ENCODE measurements at regions not wholly inside any gene's neighbourhood (a gene's known extent, or its start where the extent isn't known, plus 50 kb on each side); places are given as distances from the start of the nearest gene placed in this dataset.
"Not testable (repeated sequence)": the region's sequence is repeated elsewhere in the genome, so short reads cannot be mapped to it uniquely, and the experiment has no call there.

- no peak for FAIRE-seq
- no peak for DNase-seq (ENCODE audit: insufficient read length, low spot score)
Measured at GRCh38 chr7:120189623-120190022, 83.4 kb upstream of the KCND2 start.

GRCh38 chr7:120190109-120190508 is 82.9 kb upstream of the KCND2 start:
- DNase-seq (ENCODE audit: insufficient read length, low spot score) (no peak), FAIRE-seq (no peak)

- FAIRE-seq (no peak), DNase-seq (ENCODE audit: insufficient read length, low spot score) (no peak)
Measured at GRCh38 chr7:120190566-120190965, 82.4 kb upstream of the KCND2 start.

- not testable (repeated sequence) for FAIRE-seq; DNase-seq (ENCODE audit: insufficient read length, low spot score)
Measured at GRCh38 chr7:120191423-120191822, 81.6 kb upstream of the KCND2 start.

GRCh38 chr7:120201290-120201689 is 71.7 kb upstream of the KCND2 start:
- DNase-seq (ENCODE audit: insufficient read length, low spot score) (no peak), FAIRE-seq (no peak)

- DNase-seq (ENCODE audit: insufficient read length, low spot score) = no peak
- FAIRE-seq = no peak
Measured at GRCh38 chr7:120205101-120205500, 67.9 kb upstream of the KCND2 start.

GRCh38 chr7:120207037-120207436 is 65.9 kb upstream of the KCND2 start:
- DNase-seq (ENCODE audit: insufficient read length, low spot score) (no peak), FAIRE-seq (no peak)

- DNase-seq (ENCODE audit: insufficient read length, low spot score) (no peak), FAIRE-seq (no peak)
Measured at GRCh38 chr7:120215654-120216053, 57.3 kb upstream of the KCND2 start.

- FAIRE-seq = no peak
- DNase-seq (ENCODE audit: insufficient read length, low spot score) = no peak
Measured at GRCh38 chr7:120216947-120217346, 56.0 kb upstream of the KCND2 start.

- DNase-seq (ENCODE audit: insufficient read length, low spot score) = no peak
- FAIRE-seq = no peak
Measured at GRCh38 chr7:120218712-120219111, 54.3 kb upstream of the KCND2 start.

GRCh38 chr7:120221666-120222065 is 51.3 kb upstream of the KCND2 start:
- DNase-seq (ENCODE audit: insufficient read length, low spot score) (no peak), FAIRE-seq (no peak)

Measured in HTR-8/SVneo (cell line).